IPS DF 6.9 (cell line): ENCODE measurements at regions not wholly inside any gene's neighbourhood (a gene's known extent, or its start where the extent isn't known, plus 50 kb on each side); places are given as distances from the start of the nearest gene placed in this dataset.
"Not testable (repeated sequence)": the region's sequence is repeated elsewhere in the genome, so short reads cannot be mapped to it uniquely, and the experiment has no call there.

Experiments
- DNase-seq: peaks from one replicate; pipeline ENCODE4 v3.0.0-alpha.2; 2013; ENCODE audit warnings: low read depth, low spot score
- H3K27ac ChIP-seq: one replicate; pipeline ENCODE4 v1.5.1; 2013; ENCODE audit warnings: low read length, control low read depth
- H3K27me3 ChIP-seq: 2 replicates; pipeline ENCODE4 v1.6.1; 2013; ENCODE audit warnings: mild to moderate bottlenecking, low read length; ENCODE audit not compliant: control insufficient read depth, insufficient read depth
- H3K36me3 ChIP-seq: 2 replicates; pipeline ENCODE4 v1.6.1; 2013; ENCODE audit warnings: low read length; ENCODE audit not compliant: control insufficient read depth, insufficient read depth
- H3K4me1 ChIP-seq: 2 replicates; pipeline ENCODE4 v1.6.1; 2013; ENCODE audit warnings: low read length; ENCODE audit not compliant: control insufficient read depth, insufficient read depth
- H3K4me3 ChIP-seq: 2 replicates; pipeline ENCODE4 v1.5.1; 2013; ENCODE audit warnings: mild to moderate bottlenecking, low read length
- H3K9me3 ChIP-seq: 2 replicates; pipeline ENCODE4 v1.6.1; 2013; ENCODE audit warnings: low read length, inconsistent platforms; ENCODE audit not compliant: control insufficient read depth, insufficient read depth
- WGBS: extraction: QIAGEN DNeasy Blood & Tissue Kit; methylation state at CpG from one replicate; pipeline ENCODE4 v1.1.7; 2013; ENCODE audit warnings: mixed read lengths, missing lambda C conversion rate; ENCODE audit not compliant: insufficient read length, insufficient coverage; 5-methylcytosine and 5-hydroxymethylcytosine counted together

DNA sequence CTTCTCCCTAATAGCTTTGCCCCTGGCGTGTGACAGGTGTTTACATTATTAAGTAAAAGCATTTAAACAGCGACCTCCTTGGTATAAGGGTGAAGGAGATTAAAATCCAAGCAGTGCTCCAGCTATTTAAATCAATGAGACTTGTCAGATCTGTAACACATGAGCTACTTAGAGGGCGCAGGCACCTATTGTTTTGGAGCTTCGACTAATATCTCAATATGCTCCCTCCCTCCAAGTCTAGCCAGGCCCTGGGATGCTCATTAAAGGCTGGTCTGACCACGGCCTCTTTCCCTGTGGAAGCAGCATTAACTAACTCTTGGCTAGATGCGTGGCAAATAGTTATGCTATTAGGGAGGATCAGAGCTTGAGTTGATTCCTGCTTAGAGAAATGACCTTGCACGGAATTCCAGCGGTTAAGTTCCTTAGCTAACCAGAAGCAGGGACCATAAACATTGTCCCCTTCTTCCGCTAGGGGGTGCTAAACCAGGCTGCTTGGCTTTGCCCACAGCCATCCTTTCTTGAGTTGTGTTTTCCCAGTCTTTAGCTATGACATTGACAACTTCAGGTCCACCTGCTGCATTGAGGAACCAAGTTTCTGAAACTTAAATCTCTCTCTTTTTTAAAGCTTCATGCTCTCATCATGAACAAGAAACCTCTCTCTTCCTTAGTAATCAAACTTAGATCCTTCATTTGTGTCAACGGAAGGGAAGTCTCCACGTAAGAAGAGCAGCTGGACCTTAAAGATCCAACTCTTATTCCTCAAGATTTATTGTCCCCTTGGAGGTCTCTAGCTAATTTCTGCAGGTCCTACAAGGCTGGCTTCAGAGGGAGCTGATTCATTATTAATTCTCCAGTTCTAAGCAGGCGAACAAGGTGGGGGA, 80.7 kb upstream of the IGFBP7 start:
- no peaks in the 10 kb centered on the region for H3K9me3 ChIP-seq
- no peaks in the 10 kb centered on the region for H3K36me3 ChIP-seq
- no peak overlapping the region for H3K4me3 ChIP-seq
- DNase-seq: peak; percentile 94
- no CpG with 5 or more reads among the region's 12 CpGs for WGBS
- peaks cover 15% of the 10 kb centered on the region; the same call in 1 of the 2 replicates for H3K4me1 ChIP-seq
- H3K27me3 ChIP-seq: peaks cover 4% of the 10 kb centered on the region; the same call in 1 of the 2 replicates
- H3K27ac ChIP-seq: no peak overlapping the region

- no peak for DNase-seq
- Histone ChIP-seq H3K4me1 (peaks cover 10% of the 10 kb centered on the region; the same call in 1 of the 2 replicates), H3K36me3 (no peaks in the 10 kb centered on the region), H3K27ac (no peak overlapping the region), H3K9me3 (no peaks in the 10 kb centered on the region), H3K27me3 (peaks cover 2% of the 10 kb centered on the region; the same call in 1 of the 2 replicates), H3K4me3 (no peak overlapping the region)
- WGBS: no CpG with 5 or more reads among the region's 4 CpGs
Measured at GRCh38 chr4:57187246-57187645, 77.1 kb upstream of the IGFBP7 start.

DNA sequence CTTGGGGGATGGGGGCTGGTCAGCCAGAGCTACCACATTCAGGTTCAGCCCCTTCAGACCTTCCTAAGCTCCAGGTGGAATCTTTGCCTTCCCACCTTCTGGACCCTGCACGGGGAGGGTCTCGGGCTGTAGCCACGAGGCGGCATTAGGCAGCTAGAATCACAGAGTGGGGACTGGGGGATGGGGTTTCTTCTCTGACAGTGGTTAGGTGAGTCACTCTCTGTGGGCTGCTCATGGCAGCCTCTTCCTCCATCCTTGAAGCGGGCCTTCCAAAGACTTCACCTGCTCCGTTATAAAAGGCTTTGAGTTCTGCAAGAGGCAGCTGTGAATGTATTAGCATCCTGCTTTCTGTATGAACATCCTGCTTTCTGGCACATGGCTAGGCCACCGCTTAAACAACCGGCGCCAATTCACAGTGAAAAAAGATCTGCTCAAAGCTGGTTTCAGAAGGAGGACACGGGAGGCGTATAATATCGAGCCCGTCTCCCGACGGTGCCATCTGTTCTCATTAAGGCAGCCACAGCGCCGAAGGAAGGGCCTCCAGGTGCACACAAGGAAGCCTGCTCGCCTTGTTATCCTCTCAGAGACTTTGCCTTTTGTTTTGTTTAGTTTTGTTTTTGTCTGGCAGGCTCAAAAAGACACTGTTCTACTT, 74.3 kb upstream of the IGFBP7 start:
- no peaks in the 10 kb centered on the region for H3K27me3 ChIP-seq
- H3K4me3 ChIP-seq: no peak overlapping the region
- DNase-seq: no peak
- no CpG with 5 or more reads among the region's 18 CpGs for WGBS
- H3K27ac ChIP-seq: no peak overlapping the region
- H3K36me3 ChIP-seq: no peaks in the 10 kb centered on the region
- H3K9me3 ChIP-seq: no peaks in the 10 kb centered on the region
- peaks cover 4% of the 10 kb centered on the region; the same call in 1 of the 2 replicates for H3K4me1 ChIP-seq

DNA sequence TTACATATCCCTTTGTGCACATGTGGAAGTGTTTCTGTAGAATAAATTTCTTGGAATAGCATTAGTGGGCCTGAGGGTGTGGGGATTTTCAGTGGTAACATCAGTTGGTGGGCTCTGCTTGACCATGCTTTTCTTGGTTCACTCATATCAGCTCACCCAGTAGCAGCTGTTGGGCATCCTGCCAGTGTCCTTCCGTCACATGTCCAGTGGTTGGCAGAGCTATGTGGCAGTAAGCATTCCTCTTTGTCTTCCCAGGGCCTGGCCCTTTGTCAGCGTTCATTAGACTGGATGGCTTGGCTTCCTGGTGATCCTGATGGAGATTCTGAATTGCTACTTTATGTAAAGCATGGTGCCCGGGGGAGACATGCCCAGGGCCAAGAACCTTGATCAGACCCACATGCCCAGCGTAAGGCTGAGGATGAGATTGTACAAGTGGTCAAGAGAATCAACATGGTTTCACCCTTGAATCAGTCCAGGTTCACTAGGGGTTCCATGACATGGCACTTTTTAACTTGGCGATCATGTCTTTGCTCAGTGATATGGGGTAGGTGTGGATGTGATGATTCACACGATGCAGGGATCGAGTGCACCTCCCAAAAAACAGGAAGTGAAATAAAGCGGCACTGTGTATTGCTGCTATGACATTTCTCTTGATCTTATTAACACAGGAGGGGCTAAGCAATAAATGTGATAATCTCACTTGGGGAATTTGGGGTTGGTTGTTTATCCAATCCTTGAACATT, 72.1 kb upstream of the IGFBP7 start:
- H3K36me3 ChIP-seq: no peaks in the 10 kb centered on the region
- H3K27me3 ChIP-seq: no peaks in the 10 kb centered on the region
- DNase-seq: no peak
- H3K9me3 ChIP-seq: no peaks in the 10 kb centered on the region
- H3K27ac ChIP-seq: no peak overlapping the region
- no CpG with 5 or more reads among the region's 8 CpGs for WGBS
- H3K4me3 ChIP-seq: no peak overlapping the region
- H3K4me1 ChIP-seq: no peaks in the 10 kb centered on the region; the same call in 1 of the 2 replicates

DNA sequence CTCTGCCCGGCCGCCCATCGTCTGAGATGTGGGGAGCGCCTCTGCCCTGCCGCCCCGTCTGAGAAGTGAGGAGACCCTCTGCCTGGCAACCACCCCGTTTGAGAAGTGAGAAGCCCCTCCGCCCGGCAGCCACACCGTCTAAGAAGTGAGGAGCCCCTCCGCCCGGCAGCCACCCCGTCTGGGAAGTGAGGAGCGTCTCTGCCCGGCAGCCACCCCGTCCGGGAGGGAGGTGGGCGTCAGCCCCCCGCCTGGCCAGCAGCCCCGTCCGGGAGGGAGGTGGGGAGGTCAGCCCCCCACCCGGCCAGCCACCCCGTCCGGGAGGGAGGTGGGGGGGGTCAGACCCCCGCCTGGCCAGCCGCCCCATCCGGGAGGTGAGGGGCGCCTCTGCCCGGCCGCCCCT, 63.0 kb upstream of the IGFBP7 start:
- H3K4me3 ChIP-seq, H3K27ac ChIP-seq, H3K27me3 ChIP-seq, H3K36me3 ChIP-seq, DNase-seq, H3K4me1 ChIP-seq, H3K9me3 ChIP-seq: not testable (repeated sequence)
- WGBS: no CpG with 5 or more reads among the region's 30 CpGs

- no CpG with 5 or more reads among the region's 3 CpGs for WGBS
- no peak overlapping the region for H3K4me3 ChIP-seq
- H3K27ac ChIP-seq: no peak overlapping the region
- no peaks in the 10 kb centered on the region for H3K36me3 ChIP-seq
- no peaks in the 10 kb centered on the region for H3K9me3 ChIP-seq
- H3K27me3 ChIP-seq: no peaks in the 10 kb centered on the region
- no peak for DNase-seq
- H3K4me1 ChIP-seq: peaks cover 1% of the 10 kb centered on the region; the same call in 1 of the 2 replicates
Measured at GRCh38 chr4:57172065-57172464, 61.9 kb upstream of the IGFBP7 start.

DNA sequence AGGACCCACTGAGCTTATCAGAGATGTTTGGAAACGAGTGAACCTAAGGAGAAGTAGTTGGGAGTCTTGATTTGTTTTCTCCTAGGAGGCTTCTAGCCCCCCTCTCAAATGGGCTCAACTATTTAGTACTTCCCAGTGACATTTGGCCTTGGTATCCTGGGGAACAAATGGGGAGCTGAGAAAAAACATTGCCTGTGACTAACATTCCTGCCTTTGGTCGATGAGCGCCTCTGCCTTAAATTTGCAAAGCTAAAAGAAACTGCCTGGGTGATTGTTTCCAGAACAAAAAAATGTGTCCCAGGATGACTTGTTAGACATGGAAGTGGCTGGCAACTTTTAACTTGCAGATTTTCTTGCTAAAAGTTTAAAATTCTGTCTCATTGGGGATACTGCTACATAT, 58.8 kb upstream of the IGFBP7 start:
- H3K27me3 ChIP-seq: no peaks in the 10 kb centered on the region
- no peak overlapping the region for H3K27ac ChIP-seq
- peaks cover 1% of the 10 kb centered on the region; the same call in 1 of the 2 replicates for H3K4me1 ChIP-seq
- WGBS: no CpG with 5 or more reads among the region's 3 CpGs
- no peaks in the 10 kb centered on the region for H3K36me3 ChIP-seq
- H3K4me3 ChIP-seq: no peak overlapping the region
- DNase-seq: no peak
- H3K9me3 ChIP-seq: no peaks in the 10 kb centered on the region

DNA sequence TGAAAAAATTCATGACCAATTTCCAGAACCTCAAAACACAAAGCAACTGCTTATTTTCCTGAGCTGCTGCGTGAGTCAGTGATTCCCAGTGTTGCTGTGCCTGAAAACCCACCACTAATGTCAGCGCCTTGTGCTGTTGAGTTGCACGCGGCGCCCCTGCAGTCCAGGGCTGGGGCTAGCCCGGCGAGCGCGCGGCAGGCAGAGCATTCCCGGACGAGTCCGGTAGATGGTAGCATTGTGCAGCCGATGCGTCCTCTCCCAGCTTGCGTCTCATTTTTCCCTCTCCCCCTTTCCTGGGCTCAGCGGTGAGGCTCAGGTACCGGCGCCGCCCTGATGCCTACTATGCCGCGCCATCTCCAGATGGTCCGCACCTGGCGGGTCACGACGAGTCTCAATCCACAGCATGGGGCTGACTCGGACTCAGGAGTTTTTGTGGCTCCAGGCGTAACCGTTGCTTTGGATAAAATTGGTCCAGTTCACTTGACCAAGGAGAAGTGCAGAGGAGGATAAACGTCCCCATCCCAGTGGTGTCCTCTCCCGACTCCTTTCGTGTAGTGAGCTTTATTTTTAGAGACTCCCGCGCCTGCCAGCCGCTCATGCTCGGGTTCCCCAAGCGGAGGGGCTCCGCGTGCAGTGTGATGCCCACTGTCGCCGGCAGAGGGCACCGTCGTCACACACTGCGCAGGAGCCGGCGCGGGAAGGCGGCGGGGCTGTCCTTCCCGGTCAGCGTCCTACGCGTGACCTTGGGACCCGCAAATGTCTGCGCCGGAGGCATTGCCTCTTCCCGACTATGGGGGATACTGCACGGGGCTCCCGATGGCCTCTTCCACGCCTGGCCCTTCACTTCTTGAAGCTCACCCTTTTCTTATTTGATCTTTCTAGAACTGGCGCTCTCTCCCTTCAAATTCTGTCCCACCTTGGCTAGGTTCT, 53.6 kb upstream of the IGFBP7 start:
- no CpG with 5 or more reads among the region's 61 CpGs for WGBS
- H3K36me3 ChIP-seq: no peaks in the 10 kb centered on the region
- H3K4me3 ChIP-seq: peak overlapping the region; percentile 29; the same call in 1 of the 2 replicates
- peak; percentile 77 for DNase-seq
- no peak overlapping the region for H3K27ac ChIP-seq
- H3K9me3 ChIP-seq: no peaks in the 10 kb centered on the region
- H3K27me3 ChIP-seq: no peaks in the 10 kb centered on the region
- no peaks in the 10 kb centered on the region; the same call in 1 of the 2 replicates for H3K4me1 ChIP-seq

- Histone ChIP-seq H3K4me1 (no peaks in the 10 kb centered on the region), H3K27ac (no peak overlapping the region), H3K36me3 (no peaks in the 10 kb centered on the region), H3K4me3 (no peak overlapping the region), H3K27me3 (no peaks in the 10 kb centered on the region), H3K9me3 (no peaks in the 10 kb centered on the region)
- DNase-seq: no peak
Measured at GRCh38 chr4:57162499-57163019, 52.4 kb upstream of the IGFBP7 start.
